Subcutaneous abdominal adipose tissue (tissue), 5 donors: ENCODE measurements at regions not wholly inside any gene's neighbourhood (a gene's known extent, or its start where the extent isn't known, plus 50 kb on each side); places are given as distances from the start of the nearest gene placed in this dataset.

ENCODE experiments used
- H3K27ac ChIP-seq: one replicate; pipeline ENCODE4 v1.7.0; 2013; ENCODE audit warnings: low read depth, mild to moderate bottlenecking, inconsistent platforms, low read length, moderate library complexity
- H3K27me3 ChIP-seq, 5 donors: one replicate each; pipeline ENCODE4 v1.7.0; 2013; ENCODE audit warnings: low read length in 5 of 5, inconsistent platforms in 1 of 5; ENCODE audit not compliant: control insufficient read depth in 5 of 5, insufficient read depth in 4 of 5
- H3K36me3 ChIP-seq, 5 donors: one replicate each; pipeline ENCODE4 v1.7.0; 2013; ENCODE audit warnings: low read length in 5 of 5; ENCODE audit not compliant: control insufficient read depth in 5 of 5, insufficient read depth in 5 of 5
- H3K4me1 ChIP-seq, 5 donors: one replicate each; pipeline ENCODE4 v1.7.0; 2013; ENCODE audit warnings: low read length in 5 of 5, mild to moderate bottlenecking in 3 of 5, moderate library complexity in 1 of 5; ENCODE audit not compliant: control insufficient read depth in 5 of 5, insufficient read depth in 5 of 5
- H3K4me3 ChIP-seq, 5 donors: one replicate each; pipeline ENCODE4 v1.7.0; 2013; ENCODE audit warnings: low read length in 5 of 5, low read depth in 1 of 5
- H3K9ac ChIP-seq, 5 donors: one replicate each; pipeline ENCODE4 v1.7.0; 2013; ENCODE audit warnings: low read length in 5 of 5, mild to moderate bottlenecking in 4 of 5, moderate library complexity in 3 of 5
- H3K9me3 ChIP-seq, 5 donors: one replicate each; pipeline ENCODE4 v1.7.0; 2013; ENCODE audit warnings: low read length in 5 of 5; ENCODE audit not compliant: control insufficient read depth in 5 of 5
- donor health status: healthy.
- donor health status: healthy.
- donor health status: healthy.
- donor health status: healthy.
- donor health status: healthy.

DNA sequence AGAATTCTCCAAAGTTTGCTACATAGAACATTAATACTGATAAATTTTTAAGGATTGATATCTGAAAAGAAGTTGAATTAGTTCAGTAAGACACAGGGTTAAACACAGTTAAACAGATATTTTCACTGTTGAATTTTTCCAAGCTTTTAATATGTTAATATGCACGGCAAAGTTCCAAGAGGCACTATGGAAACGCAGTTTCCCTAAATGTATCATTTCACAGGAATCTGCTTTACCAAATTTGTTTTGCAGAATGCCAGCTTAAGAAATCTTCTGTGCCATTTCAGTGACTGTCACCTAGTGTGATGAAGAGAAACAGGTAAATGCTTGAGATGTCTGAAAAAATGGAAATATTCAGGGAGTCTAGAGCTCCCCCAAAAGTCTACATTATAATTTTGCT is 395.9 kb upstream of the GRIA3 start:
- H3K9me3 ChIP-seq: peaks cover 0 to 3% (median 0%) of the 10 kb centered on the region in 5 donors
- no peaks in the 10 kb centered on the region for H3K36me3 ChIP-seq
- H3K27ac ChIP-seq: no peak overlapping the region
- no peaks in the 10 kb centered on the region for H3K27me3 ChIP-seq
- H3K9ac ChIP-seq: no peak overlapping the region
- peaks cover 0 to 5% (median 0%) of the 10 kb centered on the region in 5 donors for H3K4me1 ChIP-seq
- no peak overlapping the region for H3K4me3 ChIP-seq

DNA sequence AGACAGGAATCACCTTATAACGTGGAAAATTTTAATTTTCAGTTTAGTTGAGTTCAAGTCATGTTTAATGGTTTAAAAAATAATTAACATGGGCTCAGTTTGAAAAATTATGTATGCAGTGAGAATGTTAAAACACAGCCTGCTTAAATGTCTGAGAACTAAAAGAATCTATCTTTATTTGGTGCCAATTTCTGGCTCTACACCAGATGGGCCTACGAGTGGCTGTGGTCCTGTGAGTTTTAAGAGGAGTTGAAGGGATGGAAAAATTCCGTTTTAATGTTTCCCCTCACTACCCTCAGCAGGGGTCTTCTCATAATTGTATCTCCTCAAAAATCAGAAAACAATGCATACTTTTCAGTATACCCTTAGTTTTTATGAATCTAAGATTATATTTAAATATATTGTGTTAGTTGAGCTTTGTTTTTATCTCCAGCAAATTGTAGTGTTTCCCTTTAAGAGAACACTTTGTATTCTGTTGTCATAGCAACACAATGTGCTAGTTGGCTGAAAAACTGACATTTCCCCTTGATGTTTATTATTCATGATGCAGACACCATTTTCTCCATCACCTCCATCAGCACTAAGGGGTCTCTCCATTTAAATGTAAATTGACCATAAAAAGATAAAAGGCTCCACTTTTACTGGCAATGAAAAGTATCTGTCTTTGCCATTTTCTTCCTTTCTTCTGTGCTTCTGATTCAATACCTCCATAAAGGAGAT is 393.5 kb upstream of the GRIA3 start:
- Histone ChIP-seq H3K27ac (no peak overlapping the region), H3K27me3 (no peaks in the 10 kb centered on the region), H3K9ac (no peak overlapping the region), H3K4me1 (peaks cover 0 to 5% (median 0%) of the 10 kb centered on the region in 5 donors), H3K9me3 (no peaks in the 10 kb centered on the region), H3K4me3 (no peak overlapping the region), H3K36me3 (no peaks in the 10 kb centered on the region)

DNA sequence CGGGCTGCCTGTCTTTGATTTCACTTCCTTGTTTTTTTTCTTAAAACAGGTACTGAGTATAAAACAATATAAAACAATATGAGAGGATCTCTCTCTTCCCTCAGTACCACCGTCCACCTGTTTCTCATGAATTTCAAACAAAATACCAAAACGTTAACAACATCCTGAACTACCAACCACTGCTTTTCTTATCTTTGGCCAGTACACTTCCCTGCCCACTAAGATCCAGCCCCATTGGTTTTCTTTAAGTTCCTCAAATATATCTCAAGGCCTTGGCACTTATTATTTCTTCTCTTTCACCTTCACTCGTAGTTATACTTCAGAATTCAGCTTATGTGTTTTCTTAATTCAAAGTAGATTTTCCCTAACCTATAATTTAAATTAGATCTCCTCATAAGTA is 370.2 kb upstream of the GRIA3 start:
- H3K9ac ChIP-seq: no peak overlapping the region
- no peak overlapping the region for H3K4me3 ChIP-seq
- no peaks in the 10 kb centered on the region for H3K27me3 ChIP-seq
- H3K36me3 ChIP-seq: no peaks in the 10 kb centered on the region
- H3K27ac ChIP-seq: no peak overlapping the region
- peaks cover 0 to 5% (median 0%) of the 10 kb centered on the region in 5 donors for H3K9me3 ChIP-seq
- no peaks in the 10 kb centered on the region for H3K4me1 ChIP-seq

DNA sequence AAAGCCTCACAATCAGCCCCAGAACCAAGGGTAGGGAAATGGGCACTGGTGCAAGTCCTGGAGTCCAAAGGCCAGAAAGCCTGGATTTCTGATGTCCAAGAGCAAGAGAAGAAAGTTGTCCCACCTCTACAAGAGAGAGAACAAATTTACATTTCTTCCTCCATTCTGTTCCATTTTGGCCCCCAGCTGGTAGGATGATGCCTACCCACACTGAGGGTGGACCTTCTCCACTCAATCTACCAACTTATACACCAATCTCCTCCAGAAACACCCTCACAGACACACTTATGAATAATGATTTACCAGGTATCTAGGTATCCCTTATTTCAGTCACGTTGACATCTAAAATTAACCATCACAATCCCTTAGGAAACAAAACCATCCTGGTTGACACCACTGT is 367.8 kb upstream of the GRIA3 start:
- no peaks in the 10 kb centered on the region for H3K27me3 ChIP-seq

DNA sequence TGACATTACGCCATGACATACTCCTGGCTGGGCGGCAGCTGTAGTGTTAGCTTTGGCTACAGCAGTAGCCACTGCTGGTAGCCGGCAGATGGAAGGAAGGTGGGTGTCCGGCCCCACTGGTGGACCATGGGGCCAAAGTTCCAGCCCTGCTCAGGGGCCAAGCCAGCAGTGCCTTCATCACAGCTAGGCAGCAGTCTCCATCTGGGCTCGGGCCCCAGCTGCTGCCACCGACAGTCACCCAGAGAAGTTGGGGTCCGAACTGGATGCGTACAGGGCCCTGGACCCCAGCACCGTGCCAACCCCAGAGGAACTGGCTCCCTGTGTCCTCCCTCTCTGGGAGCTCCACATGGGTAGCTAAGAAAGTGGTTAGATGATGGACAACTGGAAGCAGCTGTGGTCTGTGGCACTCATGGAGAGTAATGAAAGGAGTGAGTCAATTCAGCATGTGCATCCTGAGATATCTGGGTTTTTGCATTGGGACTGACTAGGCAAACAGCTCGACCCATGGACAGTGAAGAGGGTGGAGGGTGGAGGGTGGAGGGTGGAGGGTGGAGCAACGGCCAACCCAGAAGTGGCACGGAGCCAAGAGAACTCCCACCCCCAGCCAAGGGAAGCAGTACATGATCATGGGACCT is 366.6 kb upstream of the GRIA3 start:
- Histone ChIP-seq H3K9ac (no peak overlapping the region), H3K9me3 (peaks cover 0 to 22% (median 2%) of the 10 kb centered on the region in 5 donors), H3K27me3 (no peaks in the 10 kb centered on the region), H3K4me3 (no peak overlapping the region), H3K4me1 (no peaks in the 10 kb centered on the region), H3K36me3 (no peaks in the 10 kb centered on the region), H3K27ac (no peak overlapping the region)

More for the DNA sequence above, 367.8 kb upstream of the GRIA3 start:
- H3K4me3 ChIP-seq: no peak overlapping the region
- H3K9me3 ChIP-seq: peaks cover 0 to 20% (median 2%) of the 10 kb centered on the region in 5 donors
- no peak overlapping the region for H3K27ac ChIP-seq
- no peaks in the 10 kb centered on the region for H3K4me1 ChIP-seq
- H3K9ac ChIP-seq: no peak overlapping the region
- no peaks in the 10 kb centered on the region for H3K36me3 ChIP-seq

DNA sequence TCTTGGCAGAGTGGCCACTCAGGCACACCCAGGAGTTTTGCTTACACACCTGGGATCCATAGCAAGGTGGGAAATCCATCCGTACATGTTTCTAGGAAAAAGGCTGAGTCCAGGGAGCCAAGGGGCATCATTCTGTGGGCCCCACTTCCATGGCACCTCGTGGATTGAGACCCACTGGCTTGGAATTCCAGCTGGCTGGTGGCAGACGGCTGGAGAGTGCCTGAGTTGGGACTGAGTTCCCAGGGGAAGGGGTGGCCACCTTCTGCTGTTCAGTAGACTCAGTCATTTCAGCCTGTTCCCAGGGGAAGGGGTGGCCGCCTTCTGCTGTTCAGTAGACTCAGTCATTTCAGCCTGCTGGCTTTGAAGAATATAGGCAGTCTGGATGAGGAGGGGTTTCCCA is 366.0 kb upstream of the GRIA3 start:
- Histone ChIP-seq H3K9ac (no peak overlapping the region), H3K36me3 (no peaks in the 10 kb centered on the region), H3K4me3 (no peak overlapping the region), H3K4me1 (no peaks in the 10 kb centered on the region), H3K9me3 (peaks cover 0 to 22% (median 2%) of the 10 kb centered on the region in 5 donors), H3K27ac (no peak overlapping the region), H3K27me3 (no peaks in the 10 kb centered on the region)

DNA sequence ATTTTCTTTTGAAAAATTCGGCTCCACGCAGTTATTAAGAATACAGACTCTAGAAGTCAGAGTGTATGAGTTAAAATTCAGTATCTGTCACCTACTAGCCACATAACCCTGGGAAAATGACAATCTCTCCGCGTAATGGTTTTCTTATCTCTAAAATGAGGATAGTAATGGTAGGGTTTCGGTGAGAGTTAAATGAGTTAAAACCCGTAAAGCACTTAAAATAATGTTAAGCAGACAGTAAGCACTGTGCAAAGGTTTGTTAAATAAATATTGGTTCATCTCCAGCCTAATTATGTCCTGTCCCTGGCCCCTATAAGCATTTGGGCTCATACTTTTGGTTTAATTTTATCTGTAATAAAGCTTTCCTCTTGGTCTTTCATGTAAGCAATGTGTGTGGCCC is 350.8 kb upstream of the GRIA3 start:
- Histone ChIP-seq H3K27me3 (no peaks in the 10 kb centered on the region), H3K4me1 (no peaks in the 10 kb centered on the region), H3K9ac (no peak overlapping the region), H3K36me3 (no peaks in the 10 kb centered on the region), H3K27ac (no peak overlapping the region), H3K9me3 (peaks cover 0 to 6% (median 2%) of the 10 kb centered on the region in 5 donors), H3K4me3 (no peak overlapping the region)

DNA sequence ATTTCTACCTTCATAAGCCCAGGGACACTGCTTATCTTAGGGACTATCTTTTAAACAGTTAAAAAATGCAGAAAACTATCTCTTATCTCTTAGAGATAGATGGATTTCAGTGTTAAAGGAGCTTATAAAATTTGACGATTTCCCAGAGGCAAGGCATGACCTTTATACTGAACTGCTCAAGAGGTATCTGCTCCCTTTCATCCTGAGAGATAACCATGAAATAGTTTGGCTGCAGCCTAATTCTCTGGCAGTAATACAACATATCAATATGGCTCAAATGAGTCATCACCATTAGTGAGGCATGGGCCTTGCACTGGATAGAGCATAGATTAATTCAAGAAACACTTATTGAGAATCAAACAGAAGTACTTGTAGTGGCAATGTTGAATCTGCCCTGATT is 348.2 kb upstream of the GRIA3 start:
- Histone ChIP-seq H3K27ac (no peak overlapping the region), H3K4me3 (no peak overlapping the region), H3K4me1 (no peaks in the 10 kb centered on the region), H3K27me3 (no peaks in the 10 kb centered on the region), H3K36me3 (no peaks in the 10 kb centered on the region), H3K9me3 (peaks cover 0 to 6% (median 2%) of the 10 kb centered on the region in 5 donors), H3K9ac (no peak overlapping the region)

DNA sequence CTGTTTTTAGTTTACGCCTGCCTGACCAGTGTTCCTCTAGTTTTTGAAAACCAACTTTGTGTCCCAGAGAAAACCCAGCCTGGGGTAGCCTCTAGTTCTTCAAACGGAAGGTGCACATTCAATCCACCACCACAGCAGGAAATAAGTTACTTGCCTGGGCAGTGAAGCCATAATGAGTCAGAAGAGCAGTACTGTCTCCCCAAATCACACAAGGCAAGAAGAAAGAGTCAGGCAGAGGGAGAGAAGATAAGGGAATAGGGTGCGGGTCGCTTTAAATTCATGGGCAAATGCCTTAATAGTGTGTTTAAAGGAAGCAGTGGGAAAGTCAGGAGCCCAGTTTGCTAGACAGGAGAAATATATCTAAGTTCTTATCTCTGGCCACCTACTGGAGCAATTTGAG is 333.8 kb upstream of the GRIA3 start:
- Histone ChIP-seq H3K27me3 (no peaks in the 10 kb centered on the region), H3K4me1 (no peaks in the 10 kb centered on the region), H3K9me3 (no peaks in the 10 kb centered on the region), H3K9ac (no peak overlapping the region), H3K27ac (no peak overlapping the region), H3K4me3 (no peak overlapping the region), H3K36me3 (no peaks in the 10 kb centered on the region)

DNA sequence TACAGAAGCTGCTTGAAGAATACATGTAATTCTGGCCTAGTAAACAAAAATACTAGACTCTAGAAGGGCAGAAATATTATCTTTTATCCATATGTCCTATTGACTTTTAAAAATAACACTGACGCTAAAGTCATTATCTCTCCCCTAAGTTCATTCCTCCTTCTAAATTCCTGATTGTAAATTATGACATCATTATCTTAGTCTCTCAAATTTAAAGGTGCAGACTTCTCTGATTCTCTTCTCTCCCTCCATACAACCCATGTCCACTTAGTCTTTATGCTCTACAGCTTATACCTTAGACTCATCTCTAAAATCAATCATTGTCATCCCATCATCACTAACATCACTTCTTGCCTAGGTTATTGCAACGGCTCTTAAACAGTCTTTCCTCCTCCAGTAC is 327.9 kb upstream of the GRIA3 start:
- Histone ChIP-seq H3K27ac (no peak overlapping the region), H3K27me3 (no peaks in the 10 kb centered on the region), H3K4me3 (no peak overlapping the region), H3K9me3 (no peaks in the 10 kb centered on the region), H3K9ac (no peak overlapping the region), H3K4me1 (no peaks in the 10 kb centered on the region), H3K36me3 (no peaks in the 10 kb centered on the region)
